Transverse colon (tissue), 4 donors: ENCODE measurements at regions not wholly inside any gene's neighbourhood (a gene's known extent, or its start where the extent isn't known, plus 50 kb on each side); places are given as distances from the start of the nearest gene placed in this dataset.

Experiments
- POLR2AphosphoS5 ChIP-seq, 3 donors: sonication (generic); formaldehyde crosslinking; IDR thresholded peaks; one replicate each; pipeline ENCODE4 v1.6.1; 2016; ENCODE audit warnings: antibody characterized with exemption in 3 of 3
- TF ChIP-seq, protein P1 (sequence below), 5 experiments: fragments of 200-600 bp in 3 of 5; fragments of 450-650 bp in 2 of 5; sonication (generic) in 3 of 5; IDR thresholded peaks; 1 replicate in 2 of 5; 2 replicates in 3 of 5; pipeline ENCODE4 v1.5.1; 2016 to 2017; ENCODE audit warnings: antibody characterized with exemption in 5 of 5, inconsistent platforms in 3 of 5, mild to moderate bottlenecking in 2 of 5, moderate library complexity in 1 of 5

DNA sequence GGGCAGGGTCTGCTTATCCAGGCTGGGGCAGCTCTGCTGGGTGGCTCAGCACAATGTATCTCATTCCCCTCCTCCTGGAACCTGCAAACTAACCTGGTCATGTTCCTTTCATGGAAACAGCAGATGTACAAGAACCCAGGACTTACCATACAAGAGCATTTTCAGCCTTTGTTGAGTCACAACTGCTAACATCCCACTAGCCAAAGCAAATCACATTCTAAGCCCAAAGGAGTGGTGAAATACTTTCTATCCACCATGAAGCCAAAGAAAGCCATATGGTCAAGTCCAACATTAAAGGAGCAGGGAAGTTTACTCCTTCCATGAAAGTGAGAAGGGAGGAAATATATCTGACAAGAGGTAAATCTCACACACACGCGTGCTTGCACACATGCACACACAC, 163.0 kb downstream of the IRS1 start:
- no peak for TF ChIP-seq POLR2AphosphoS5 (IDR thresholded peaks at IDR 0.05)
- TF ChIP-seq, protein P1, sequence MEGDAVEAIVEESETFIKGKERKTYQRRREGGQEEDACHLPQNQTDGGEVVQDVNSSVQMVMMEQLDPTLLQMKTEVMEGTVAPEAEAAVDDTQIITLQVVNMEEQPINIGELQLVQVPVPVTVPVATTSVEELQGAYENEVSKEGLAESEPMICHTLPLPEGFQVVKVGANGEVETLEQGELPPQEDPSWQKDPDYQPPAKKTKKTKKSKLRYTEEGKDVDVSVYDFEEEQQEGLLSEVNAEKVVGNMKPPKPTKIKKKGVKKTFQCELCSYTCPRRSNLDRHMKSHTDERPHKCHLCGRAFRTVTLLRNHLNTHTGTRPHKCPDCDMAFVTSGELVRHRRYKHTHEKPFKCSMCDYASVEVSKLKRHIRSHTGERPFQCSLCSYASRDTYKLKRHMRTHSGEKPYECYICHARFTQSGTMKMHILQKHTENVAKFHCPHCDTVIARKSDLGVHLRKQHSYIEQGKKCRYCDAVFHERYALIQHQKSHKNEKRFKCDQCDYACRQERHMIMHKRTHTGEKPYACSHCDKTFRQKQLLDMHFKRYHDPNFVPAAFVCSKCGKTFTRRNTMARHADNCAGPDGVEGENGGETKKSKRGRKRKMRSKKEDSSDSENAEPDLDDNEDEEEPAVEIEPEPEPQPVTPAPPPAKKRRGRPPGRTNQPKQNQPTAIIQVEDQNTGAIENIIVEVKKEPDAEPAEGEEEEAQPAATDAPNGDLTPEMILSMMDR (IDR thresholded peaks at IDR 0.05), result no peak
